Fibroblast of lung (primary cell): ENCODE measurements at regions not wholly inside any gene's neighbourhood (a gene's known extent, or its start where the extent isn't known, plus 50 kb on each side); places are given as distances from the start of the nearest gene placed in this dataset.

ENCODE experiments used
- DNase-seq, 2 donors: peaks; one replicate each; pipeline versions ENCODE4 v3.0.0 to v3.0.0-alpha.2; 2010; ENCODE audit warnings: low read depth in 2 of 2
- H2AFZ ChIP-seq: 2 replicates; pipeline ENCODE4 v1.5.1; 2012; ENCODE audit warnings: low read length, control low read depth, inconsistent platforms
- H3K27ac ChIP-seq: 2 replicates; pipeline ENCODE4 v1.5.1; 2011; ENCODE audit warnings: low read length, control low read depth; ENCODE audit not compliant: insufficient read depth
- H3K27me3 ChIP-seq: 2 replicates; pipeline ENCODE4 v1.5.1; 2011; ENCODE audit warnings: mild to moderate bottlenecking, low read length; ENCODE audit not compliant: control insufficient read depth, insufficient read depth
- H3K36me3 ChIP-seq: 2 replicates; pipeline ENCODE4 v1.5.1; 2011; ENCODE audit warnings: low read length; ENCODE audit not compliant: control insufficient read depth, insufficient read depth
- H3K4me1 ChIP-seq: 2 replicates; pipeline ENCODE4 v1.5.1; 2011; ENCODE audit warnings: low read length; ENCODE audit not compliant: control insufficient read depth, insufficient read depth; ENCODE audit errors: extremely low read depth
- H3K4me2 ChIP-seq: 2 replicates; pipeline ENCODE4 v1.5.1; 2011; ENCODE audit warnings: low read length, control low read depth; ENCODE audit not compliant: insufficient read depth; ENCODE audit errors: extremely low read depth
- H3K4me3 ChIP-seq, 4 experiments: fragments of 200-600 bp in 1 of 4; sonication (generic) in 1 of 4; replicated peaks in 1 of 4; 2 replicates each; pipeline ENCODE4 v1.5.1; 2011 to 2016; ENCODE audit warnings: low read length in 4 of 4, low read depth in 3 of 4, mild to moderate bottlenecking in 3 of 4, control low read depth in 2 of 4, inconsistent platforms in 1 of 4, mixed read lengths in 1 of 4; ENCODE audit not compliant: insufficient read depth in 1 of 4; ENCODE audit errors: control extremely low read depth in 1 of 4
- H3K79me2 ChIP-seq: 2 replicates; pipeline ENCODE4 v1.5.1; 2012; ENCODE audit warnings: mild to moderate bottlenecking, low read length, inconsistent platforms; ENCODE audit not compliant: control insufficient read depth, insufficient read depth
- H3K9ac ChIP-seq: 2 replicates; pipeline ENCODE4 v1.5.1; 2011; ENCODE audit warnings: mild to moderate bottlenecking, low read length, control low read depth; ENCODE audit not compliant: insufficient read depth
- H3K9me3 ChIP-seq: 2 replicates; pipeline ENCODE4 v1.5.1; 2012; ENCODE audit warnings: low read depth, low read length; ENCODE audit not compliant: control insufficient read depth, insufficient read depth
- H4K20me1 ChIP-seq: 2 replicates; pipeline ENCODE4 v1.5.1; 2011; ENCODE audit warnings: low read length; ENCODE audit not compliant: control insufficient read depth, insufficient read depth; ENCODE audit errors: extremely low read depth
- EZH2 ChIP-seq: IDR thresholded peaks from 2 replicates; pipeline ENCODE4 v1.5.1; 2012; ENCODE audit warnings: low read length, control low read depth, mild to moderate bottlenecking; ENCODE audit errors: missing control alignments
- TF ChIP-seq, protein P1 (sequence below), 2 donors: IDR thresholded peaks in 1 of 2; conservative IDR thresholded peaks in 1 of 2; 1 replicate in 1 of 2; 2 replicates in 1 of 2; pipeline ENCODE4 v1.5.1; 2011 to 2012; ENCODE audit warnings: low read length in 2 of 2, control low read depth in 1 of 2, inconsistent platforms in 1 of 2, low read depth in 1 of 2, mild to moderate bottlenecking in 1 of 2

- H3K79me2 ChIP-seq: no peaks in the 10 kb centered on the region
- no peaks in the 10 kb centered on the region for H3K9me3 ChIP-seq
- no peak overlapping the region for H3K4me3 ChIP-seq
- TF ChIP-seq EZH2: no peak
- TF ChIP-seq, protein P1, sequence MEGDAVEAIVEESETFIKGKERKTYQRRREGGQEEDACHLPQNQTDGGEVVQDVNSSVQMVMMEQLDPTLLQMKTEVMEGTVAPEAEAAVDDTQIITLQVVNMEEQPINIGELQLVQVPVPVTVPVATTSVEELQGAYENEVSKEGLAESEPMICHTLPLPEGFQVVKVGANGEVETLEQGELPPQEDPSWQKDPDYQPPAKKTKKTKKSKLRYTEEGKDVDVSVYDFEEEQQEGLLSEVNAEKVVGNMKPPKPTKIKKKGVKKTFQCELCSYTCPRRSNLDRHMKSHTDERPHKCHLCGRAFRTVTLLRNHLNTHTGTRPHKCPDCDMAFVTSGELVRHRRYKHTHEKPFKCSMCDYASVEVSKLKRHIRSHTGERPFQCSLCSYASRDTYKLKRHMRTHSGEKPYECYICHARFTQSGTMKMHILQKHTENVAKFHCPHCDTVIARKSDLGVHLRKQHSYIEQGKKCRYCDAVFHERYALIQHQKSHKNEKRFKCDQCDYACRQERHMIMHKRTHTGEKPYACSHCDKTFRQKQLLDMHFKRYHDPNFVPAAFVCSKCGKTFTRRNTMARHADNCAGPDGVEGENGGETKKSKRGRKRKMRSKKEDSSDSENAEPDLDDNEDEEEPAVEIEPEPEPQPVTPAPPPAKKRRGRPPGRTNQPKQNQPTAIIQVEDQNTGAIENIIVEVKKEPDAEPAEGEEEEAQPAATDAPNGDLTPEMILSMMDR (conservative IDR thresholded peaks at IDR 0.05 in 1 of 2, IDR thresholded peaks at IDR 0.05 in 1 of 2; ENCODE audit: low read depth in 1 of 2, low read length in 2 of 2): no peak
- no peak overlapping the region for H3K27ac ChIP-seq
- H3K27me3 ChIP-seq: no peaks in the 10 kb centered on the region
- no peaks in the 10 kb centered on the region for H3K36me3 ChIP-seq
- H3K9ac ChIP-seq: no peak overlapping the region
- no peaks in the 10 kb centered on the region for H3K4me1 ChIP-seq
- H4K20me1 ChIP-seq: no peaks in the 10 kb centered on the region
- H2AFZ ChIP-seq: no peak overlapping the region
- DNase-seq: no peak
- no peak overlapping the region for H3K4me2 ChIP-seq
Measured at GRCh38 chr1:109850194-109850593, 60.5 kb upstream of the CSF1 start.

GRCh38 chr1:109849655-109850054 lies 61.0 kb upstream of the CSF1 start:
- no peak for DNase-seq
- H3K36me3 ChIP-seq: no peaks in the 10 kb centered on the region
- H3K27ac ChIP-seq: no peak overlapping the region
- H4K20me1 ChIP-seq: no peaks in the 10 kb centered on the region
- H3K4me1 ChIP-seq: no peaks in the 10 kb centered on the region
- no peaks in the 10 kb centered on the region for H3K27me3 ChIP-seq
- H3K4me3 ChIP-seq: no peak overlapping the region
- no peak overlapping the region for H3K4me2 ChIP-seq
- H3K9ac ChIP-seq: no peak overlapping the region
- TF ChIP-seq, protein P1 (conservative IDR thresholded peaks at IDR 0.05 in 1 of 2, IDR thresholded peaks at IDR 0.05 in 1 of 2; ENCODE audit: low read depth in 1 of 2, low read length in 2 of 2): no peak
- no peak for TF ChIP-seq EZH2
- no peaks in the 10 kb centered on the region for H3K79me2 ChIP-seq
- H2AFZ ChIP-seq: no peak overlapping the region
- no peaks in the 10 kb centered on the region for H3K9me3 ChIP-seq

- Histone ChIP-seq H3K36me3 (no peaks in the 10 kb centered on the region), H3K79me2 (no peaks in the 10 kb centered on the region), H3K27ac (no peak overlapping the region), H3K9ac (no peak overlapping the region), H3K4me2 (no peak overlapping the region), H3K9me3 (no peaks in the 10 kb centered on the region), H3K27me3 (no peaks in the 10 kb centered on the region), H2AFZ (no peak overlapping the region), H4K20me1 (no peaks in the 10 kb centered on the region), H3K4me3 (no peak overlapping the region), H3K4me1 (no peaks in the 10 kb centered on the region)
- TF ChIP-seq, protein P1 (conservative IDR thresholded peaks at IDR 0.05 in 1 of 2, IDR thresholded peaks at IDR 0.05 in 1 of 2; ENCODE audit: low read depth in 1 of 2, low read length in 2 of 2): no peak
- no peak for TF ChIP-seq EZH2
- DNase-seq: no peak
Measured at GRCh38 chr1:109847251-109847650, 63.4 kb upstream of the CSF1 start.
